HG03139 (cell line): ENCODE measurements at regions not wholly inside any gene's neighbourhood (a gene's known extent, or its start where the extent isn't known, plus 50 kb on each side); places are given as distances from the start of the nearest gene placed in this dataset.

Source experiments
- ATAC-seq: cut with Tn5 transposase; IDR thresholded peaks from one replicate; pipeline ENCODE4 v1.9.1; 2021; ENCODE audit not compliant: unreplicated experiment

GRCh38 chr15:61639491-61639890 is 410.4 kb upstream of the RORA start:
- ATAC-seq, result no peak

GRCh38 chr15:61634837-61635236 is 405.7 kb upstream of the RORA start:
- no peak for ATAC-seq

GRCh38 chr15:61633951-61634350 is 404.8 kb upstream of the RORA start:
- ATAC-seq, result no peak

GRCh38 chr15:61629269-61629668 is 400.2 kb upstream of the RORA start:
- ATAC-seq, result no peak

- no peak for ATAC-seq
Measured at GRCh38 chr15:61624950-61625349, 395.8 kb upstream of the RORA start.

GRCh38 chr15:61623746-61624145 is 394.6 kb upstream of the RORA start:
- no peak for ATAC-seq

GRCh38 chr15:61621865-61622264 is 392.8 kb upstream of the RORA start:
- ATAC-seq, result no peak

- no peak for ATAC-seq
Measured at GRCh38 chr15:61621146-61621545, 392.0 kb upstream of the RORA start.

- no peak for ATAC-seq
Measured at GRCh38 chr15:61620151-61620550, 391.0 kb upstream of the RORA start.

GRCh38 chr15:61613729-61614128 is 384.6 kb upstream of the RORA start:
- no peak for ATAC-seq

- no peak for ATAC-seq
Measured at GRCh38 chr15:61613138-61613537, 384.0 kb upstream of the RORA start.

- ATAC-seq, result no peak
Measured at GRCh38 chr15:61612111-61612510, 383.0 kb upstream of the RORA start.

GRCh38 chr15:61605343-61605742 is 376.2 kb upstream of the RORA start:
- no peak for ATAC-seq

- ATAC-seq, result no peak
Measured at GRCh38 chr15:61598655-61599054, 369.6 kb upstream of the RORA start.

- no peak for ATAC-seq
Measured at GRCh38 chr15:61584410-61584809, 355.3 kb upstream of the RORA start.

- no peak for ATAC-seq
Measured at GRCh38 chr15:61582092-61582491, 353.0 kb upstream of the RORA start.

GRCh38 chr15:61575597-61575996 is 346.5 kb upstream of the RORA start:
- ATAC-seq, result no peak

- ATAC-seq, result no peak
Measured at GRCh38 chr15:61571026-61571425, 341.9 kb upstream of the RORA start.

- no peak for ATAC-seq
Measured at GRCh38 chr15:61564785-61565184, 335.7 kb upstream of the RORA start.

GRCh38 chr15:61558172-61559136 is 329.4 kb upstream of the RORA start:
- ATAC-seq, result no peak

GRCh38 chr15:61556037-61556648 is 327.0 kb upstream of the RORA start:
- no peak for ATAC-seq

GRCh38 chr15:61549727-61550126 is 320.6 kb upstream of the RORA start:
- no peak for ATAC-seq
